PC-3 (cell line): ENCODE measurements at regions not wholly inside any gene's neighbourhood (a gene's known extent, or its start where the extent isn't known, plus 50 kb on each side); places are given as distances from the start of the nearest gene placed in this dataset.

Experiments used
- ATAC-seq: fragments of 200-7000 bp; cut with Tn5 transposase; 2 replicates; pipeline ENCODE4 v1.9.1; 2020; ENCODE audit warnings: mild to moderate bottlenecking, moderate library complexity
- BruUV-seq: library from RNA; stranded (reverse); fragments of 400-500 nt; replicated peaks from 2 replicates; lab custom pipeline; 2021; lab: Mats Ljungman, UMichigan
- CTCF ChIA-PET: fragments of 300-600 bp; sonication (Branson Sonifier 250); formaldehyde crosslinking; loops from one replicate; lab custom pipeline; 2022; ENCODE audit warnings: antibody characterized with exemption; lab: Charles Lee
- POLR2A ChIA-PET: fragments of 300-600 bp; sonication (Branson Sonifier 250); formaldehyde crosslinking; loops from one replicate; lab custom pipeline; 2022; ENCODE audit warnings: antibody characterized with exemption; ENCODE audit not compliant: unreplicated experiment; lab: Charles Lee
- DNase-seq: peaks from one replicate; pipeline ENCODE4 v3.0.0-alpha.2; 2015
- H2AFZ ChIP-seq: fragments of 300-600 bp; sonication (generic); 2 replicates; pipeline ENCODE4 v1.6.0; 2016; ENCODE audit warnings: antibody characterized with exemption, low read length
- H3F3A ChIP-seq: fragments of 300-600 bp; sonication (generic); one replicate; pipeline ENCODE4 v1.6.0; 2017; ENCODE audit warnings: antibody characterized with exemption, low read length, control low read depth, mild to moderate bottlenecking; ENCODE audit not compliant: unreplicated experiment
- H3K27ac ChIP-seq: fragments of 300-600 bp; sonication (generic); 2 replicates; pipeline ENCODE4 v1.5.1; 2016; ENCODE audit warnings: mild to moderate bottlenecking, low read length
- H3K27me3 ChIP-seq: fragments of 300-600 bp; sonication (generic); 2 replicates; pipeline ENCODE4 v1.6.1; 2016; ENCODE audit warnings: low read length, mixed read lengths
- H3K36me3 ChIP-seq: fragments of 300-600 bp; sonication (generic); 2 replicates; pipeline ENCODE4 v1.6.1; 2016; ENCODE audit warnings: low read depth, mixed run types, low read length, mixed read lengths
- H3K4me1 ChIP-seq: fragments of 300-600 bp; sonication (generic); 2 replicates; pipeline ENCODE4 v1.5.1; 2016; ENCODE audit warnings: low read length; ENCODE audit not compliant: insufficient read depth
- H3K4me2 ChIP-seq: fragments of 300-600 bp; sonication (generic); 2 replicates; pipeline ENCODE4 v1.6.0; 2016; ENCODE audit warnings: low read length
- H3K4me3 ChIP-seq: fragments of 300-600 bp; sonication (generic); 2 replicates; pipeline ENCODE4 v1.5.1; 2016; ENCODE audit warnings: mild to moderate bottlenecking, low read length, mixed read lengths
- H3K79me2 ChIP-seq: fragments of 300-600 bp; sonication (generic); 2 replicates; pipeline ENCODE4 v1.6.1; 2017; ENCODE audit warnings: low read length, mixed read lengths
- H3K9ac ChIP-seq: fragments of 300-600 bp; sonication (generic); 2 replicates; pipeline ENCODE4 v1.6.0; 2016; ENCODE audit warnings: mild to moderate bottlenecking, low read length
- H3K9me2 ChIP-seq: fragments of 300-600 bp; sonication (generic); replicated peaks from 2 replicates; pipeline ENCODE4 v1.6.1; 2016; ENCODE audit warnings: mixed run types, low read length, mixed read lengths
- H3K9me3 ChIP-seq: fragments of 300-600 bp; sonication (generic); 2 replicates; pipeline ENCODE4 v1.6.1; 2016; ENCODE audit warnings: low read length, mixed read lengths
- H4K20me1 ChIP-seq: fragments of 300-600 bp; sonication (generic); 2 replicates; pipeline ENCODE4 v1.6.1; 2016; ENCODE audit warnings: low read length, mixed read lengths
- CTCF ChIP-seq: fragments of 300-600 bp; sonication (generic); conservative IDR thresholded peaks from 2 replicates; pipeline ENCODE4 v1.5.1; 2017; ENCODE audit warnings: antibody characterized with exemption, low read depth, mild to moderate bottlenecking, low read length
- EZH2 ChIP-seq: fragments of 300-600 bp; sonication (generic); IDR thresholded peaks from one replicate; pipeline ENCODE4 v1.6.1; 2017; ENCODE audit warnings: antibody characterized with exemption, mild to moderate bottlenecking, low read length; ENCODE audit not compliant: unreplicated experiment
- EZH2phosphoT487 ChIP-seq: fragments of 300-600 bp; sonication (generic); IDR thresholded peaks from 2 replicates; pipeline ENCODE4 v1.6.1; 2018; ENCODE audit warnings: mild to moderate bottlenecking, antibody characterized with exemption, low read length, borderline replicate concordance
- intact Hi-C: fragments of 100-400 bp; cut with micrococcal nuclease; formaldehyde crosslinking; loops from 2 replicates; pipeline ENCODE4 v1.9.0; 2023

DNA sequence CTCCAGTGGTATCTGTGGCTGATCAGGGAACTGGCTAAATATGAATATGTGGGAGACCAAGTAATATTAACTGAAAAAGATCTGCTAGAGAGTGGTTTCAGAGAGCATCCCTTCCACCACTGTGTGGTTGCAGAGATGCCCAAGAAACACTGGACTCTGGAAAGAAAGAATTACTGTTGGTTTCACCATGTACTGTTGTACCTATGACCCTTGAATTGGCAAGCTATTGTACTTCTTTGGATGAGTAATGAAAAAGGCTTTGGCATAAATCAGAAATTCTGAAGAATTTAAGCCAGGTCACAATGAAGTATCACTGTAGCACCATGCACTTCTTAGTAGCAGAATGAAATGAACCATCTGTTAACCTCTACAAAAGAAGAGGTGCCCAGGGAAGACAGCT, 134.4 kb upstream of the INTU start:
- no peak for DNase-seq
- no peaks in the 10 kb centered on the region for H3K36me3 ChIP-seq
- no peak overlapping the region for H3K9ac ChIP-seq
- H4K20me1 ChIP-seq: no peaks in the 10 kb centered on the region
- H2AFZ ChIP-seq: no peak overlapping the region
- no peak overlapping the region for H3K4me2 ChIP-seq
- H3K4me1 ChIP-seq: no peaks in the 10 kb centered on the region
- H3K27ac ChIP-seq: no peak overlapping the region
- H3K27me3 ChIP-seq: no peaks in the 10 kb centered on the region
- no peaks in the 10 kb centered on the region for H3K9me3 ChIP-seq
- BruUV-seq: no TSS peak
- no peaks in the 10 kb centered on the region for H3F3A ChIP-seq
- TF ChIP-seq CTCF: no peak
- TF ChIP-seq EZH2: no peak
- no peak for TF ChIP-seq EZH2phosphoT487
- ChIA-PET CTCF (no interaction called here), POLR2A (no interaction called here)
- no peaks in the 10 kb centered on the region for H3K9me2 ChIP-seq
- intact Hi-C loops: no loop called here
- H3K79me2 ChIP-seq: no peaks in the 10 kb centered on the region
- ATAC-seq: no peak
- no peak overlapping the region for H3K4me3 ChIP-seq

DNA sequence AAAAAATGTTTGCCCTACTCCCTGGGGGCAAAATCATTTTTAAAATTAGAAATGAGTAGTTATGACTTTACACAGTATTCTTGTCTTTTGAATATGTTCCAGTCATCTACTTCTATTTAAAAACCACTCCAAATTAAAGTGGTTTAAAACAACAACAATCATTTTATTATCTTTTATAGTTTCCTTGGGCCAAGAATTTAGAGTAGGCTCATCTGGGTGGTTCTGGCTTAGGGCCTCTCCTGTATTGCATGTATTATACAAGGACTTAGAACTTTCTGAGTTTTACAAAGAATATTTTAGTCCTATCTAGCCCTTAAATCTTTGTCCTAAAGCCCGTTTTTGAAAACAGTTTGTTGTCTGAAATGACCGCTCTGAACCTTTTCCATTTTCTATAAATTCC, 132.5 kb upstream of the INTU start:
- Histone ChIP-seq H3K4me2 (no peak overlapping the region), H3F3A (no peaks in the 10 kb centered on the region), H3K4me3 (no peak overlapping the region), H3K9me3 (no peaks in the 10 kb centered on the region), H3K9ac (no peak overlapping the region), H3K4me1 (no peaks in the 10 kb centered on the region), H3K27me3 (no peaks in the 10 kb centered on the region), H4K20me1 (no peaks in the 10 kb centered on the region), H3K36me3 (no peaks in the 10 kb centered on the region), H3K27ac (no peak overlapping the region), H3K9me2 (no peaks in the 10 kb centered on the region), H3K79me2 (no peaks in the 10 kb centered on the region), H2AFZ (no peak overlapping the region)
- ChIA-PET CTCF (no interaction called here), POLR2A (no interaction called here)
- intact Hi-C loops: no loop called here
- no TSS peak for BruUV-seq
- no peak for TF ChIP-seq EZH2phosphoT487
- no peak for DNase-seq
- no peak for ATAC-seq

DNA sequence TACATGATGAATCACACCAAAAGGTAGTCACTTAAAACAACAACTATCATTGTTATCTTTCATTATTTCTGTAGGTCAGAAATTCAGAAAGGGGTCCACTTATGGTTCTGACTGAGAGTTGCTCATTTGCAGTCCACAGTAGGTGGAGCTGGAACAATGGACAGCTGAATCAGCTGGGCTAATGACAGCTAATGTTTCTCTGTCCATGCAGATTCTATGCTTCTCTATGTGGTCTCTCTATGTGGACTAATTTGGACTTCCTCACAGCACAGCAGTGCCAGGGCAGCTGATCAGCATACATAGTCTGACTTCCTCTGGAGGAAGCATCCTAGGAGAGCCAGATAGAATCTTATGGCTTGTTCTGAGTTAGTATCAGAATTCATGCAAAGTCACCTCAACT, 131.7 kb upstream of the INTU start:
- TF ChIP-seq EZH2 (no peak), CTCF (no peak)
- Histone ChIP-seq H2AFZ (no peak overlapping the region), H3K4me3 (no peak overlapping the region), H3K9ac (no peak overlapping the region), H3K4me2 (no peak overlapping the region), H3K4me1 (no peaks in the 10 kb centered on the region), H3K9me3 (no peaks in the 10 kb centered on the region), H3K27ac (no peak overlapping the region), H3K9me2 (no peaks in the 10 kb centered on the region), H3F3A (no peaks in the 10 kb centered on the region), H3K79me2 (no peaks in the 10 kb centered on the region), H4K20me1 (no peaks in the 10 kb centered on the region), H3K36me3 (no peaks in the 10 kb centered on the region), H3K27me3 (no peaks in the 10 kb centered on the region)
- CTCF ChIA-PET: no interaction called here
- POLR2A ChIA-PET: no interaction called here
- ATAC-seq (peak; percentile 45; the same call in 1 of the 2 replicates), DNase-seq (peak; percentile 10)
- no TSS peak for BruUV-seq
- intact Hi-C loops: no loop called here
